GM12801 (cell line): ENCODE measurements at regions not wholly inside any gene's neighbourhood (a gene's known extent, or its start where the extent isn't known, plus 50 kb on each side); places are given as distances from the start of the nearest gene placed in this dataset.

Experiments used
- CTCF ChIP-seq: IDR thresholded peaks from one replicate; pipeline ENCODE4 v1.5.1; 2011; ENCODE audit warnings: control low read depth; ENCODE audit not compliant: insufficient read length; ENCODE audit errors: extremely low read depth

- no peak for TF ChIP-seq CTCF
Measured at GRCh38 chr2:58539973-58540372, 298.8 kb upstream of the FANCL start.

DNA sequence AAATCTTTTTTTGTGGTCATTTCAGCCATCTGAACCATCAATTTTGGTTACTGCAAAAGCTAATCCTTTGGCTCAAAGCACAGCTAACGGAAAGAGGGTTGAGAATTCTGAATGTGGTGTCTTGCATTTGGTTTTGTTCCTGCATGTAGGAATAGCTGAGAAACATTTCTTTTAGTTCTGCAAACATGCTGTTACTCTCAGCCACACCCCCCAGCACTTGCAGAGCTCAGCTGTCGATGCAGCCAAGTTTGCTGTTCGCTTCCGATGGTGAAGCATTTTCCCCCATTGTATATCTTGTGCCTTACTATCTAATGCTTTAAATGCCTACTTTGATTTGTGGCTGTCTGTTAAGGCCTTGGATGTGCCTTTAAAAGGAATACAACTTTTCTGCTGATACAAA is 294.9 kb upstream of the FANCL start:
- no peak for TF ChIP-seq CTCF

- TF ChIP-seq CTCF: no peak
Measured at GRCh38 chr2:58535182-58535581, 294.1 kb upstream of the FANCL start.

DNA sequence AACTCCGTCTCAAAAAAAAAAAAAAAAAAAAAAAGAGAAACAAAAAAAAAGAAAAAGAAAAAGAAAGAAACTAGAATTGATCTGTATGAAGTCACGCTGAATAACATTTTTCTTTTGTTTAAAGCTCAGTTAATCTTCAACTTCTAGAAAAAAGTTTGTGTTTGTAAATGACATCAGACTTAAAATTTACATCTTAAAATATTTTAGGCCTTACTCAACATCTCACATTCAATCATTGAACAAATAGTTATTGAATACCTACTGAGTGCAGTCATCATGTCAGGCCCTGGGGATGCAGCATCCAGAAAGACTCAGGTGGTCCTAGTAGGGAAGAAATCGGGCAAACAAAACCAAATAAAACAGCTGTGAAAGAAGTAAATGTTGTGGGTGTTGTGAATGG is 292.3 kb upstream of the FANCL start:
- TF ChIP-seq CTCF: no peak

GRCh38 chr2:58532641-58533040 is 291.5 kb upstream of the FANCL start:
- no peak for TF ChIP-seq CTCF

- TF ChIP-seq CTCF: no peak
Measured at GRCh38 chr2:58527647-58528046, 286.5 kb upstream of the FANCL start.

GRCh38 chr2:58521803-58522554 is 280.9 kb upstream of the FANCL start:
- TF ChIP-seq CTCF: no peak
